ENCODE measurements at regions not wholly inside any gene's neighbourhood (a gene's known extent, or its start where the extent isn't known, plus 50 kb on each side); places are given as distances from the start of the nearest gene placed in this dataset.

DNA sequence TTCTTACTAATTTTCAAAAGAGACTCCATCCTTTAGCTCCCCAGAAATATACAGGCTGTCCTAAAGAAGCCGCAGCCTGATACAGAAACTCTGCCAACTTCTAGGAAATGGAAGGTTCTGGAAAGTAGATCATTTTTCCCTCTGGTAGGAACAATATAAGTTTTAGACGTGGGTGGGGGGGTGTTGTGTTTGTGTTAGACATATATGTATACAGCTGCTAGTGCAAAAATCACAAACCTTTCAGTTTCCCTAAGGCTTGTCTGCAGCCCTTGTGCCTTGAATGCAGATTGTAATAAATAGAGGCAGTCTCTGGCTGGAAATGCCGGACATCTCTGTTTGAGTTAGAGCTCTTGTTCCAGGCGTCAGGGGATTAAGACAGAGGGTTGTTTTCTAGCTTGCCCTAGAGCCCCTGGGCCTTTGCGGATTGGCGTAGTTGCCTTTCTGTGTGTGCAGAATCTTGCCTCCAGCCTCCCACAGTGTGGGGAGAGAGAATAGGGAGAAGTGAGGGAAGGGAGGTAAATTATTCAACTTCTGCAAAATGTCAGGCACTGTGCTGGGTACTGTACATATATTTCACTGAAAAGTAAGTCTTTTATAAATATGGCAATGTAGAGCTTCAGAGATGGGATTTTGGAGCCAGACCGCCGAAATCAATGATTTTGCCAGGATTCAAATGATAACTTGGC, 269.7 kb downstream of the PRL start:
- no peak for TF ChIP-seq POLR2AphosphoS5 (IDR thresholded peaks at IDR 0.05; ENCODE audit: borderline replicate concordance, low read depth, low read length)
- TF ChIP-seq EZH2 (IDR thresholded peaks at IDR 0.05) = no peak
